HG02798 (cell line): ENCODE measurements at regions not wholly inside any gene's neighbourhood (a gene's known extent, or its start where the extent isn't known, plus 50 kb on each side); places are given as distances from the start of the nearest gene placed in this dataset.

ENCODE experiments used
- ATAC-seq: cut with Tn5 transposase; IDR thresholded peaks from one replicate; pipeline ENCODE4 v1.9.1; 2021; ENCODE audit warnings: mild to moderate bottlenecking; ENCODE audit not compliant: unreplicated experiment, poor library complexity

- ATAC-seq = no peak
Measured at GRCh38 chr16:86101137-86101896, 202.4 kb downstream of the IRF8 start.

GRCh38 chr16:86101897-86102157, 202.9 kb downstream of the IRF8 start:
- no peak for ATAC-seq

GRCh38 chr16:86103320-86103719, 204.4 kb downstream of the IRF8 start:
- ATAC-seq = no peak

- no peak for ATAC-seq
Measured at GRCh38 chr16:86104537-86105048, 205.6 kb downstream of the IRF8 start.

- no peak for ATAC-seq
Measured at GRCh38 chr16:86107215-86107825, 208.4 kb downstream of the IRF8 start.

- no peak for ATAC-seq
Measured at GRCh38 chr16:86108062-86108461, 209.1 kb downstream of the IRF8 start.

GRCh38 chr16:86110134-86110533, 211.2 kb downstream of the IRF8 start:
- no peak for ATAC-seq

GRCh38 chr16:86110726-86111125, 211.8 kb downstream of the IRF8 start:
- no peak for ATAC-seq

- ATAC-seq = no peak
Measured at GRCh38 chr16:86112178-86112577, 213.2 kb downstream of the IRF8 start.

GRCh38 chr16:86117235-86117634, 218.3 kb downstream of the IRF8 start:
- no peak for ATAC-seq

GRCh38 chr16:86117756-86118155, 218.8 kb downstream of the IRF8 start:
- ATAC-seq = no peak

GRCh38 chr16:86118467-86119307, 219.7 kb downstream of the IRF8 start:
- no peak for ATAC-seq

- no peak for ATAC-seq
Measured at GRCh38 chr16:86120201-86121192, 221.5 kb downstream of the IRF8 start.

- no peak for ATAC-seq
Measured at GRCh38 chr16:86121374-86122010, 222.5 kb downstream of the IRF8 start.

- no peak for ATAC-seq
Measured at GRCh38 chr16:86122681-86123342, 223.8 kb downstream of the IRF8 start.

- ATAC-seq = no peak
Measured at GRCh38 chr16:86124321-86124720, 225.4 kb downstream of the IRF8 start.

GRCh38 chr16:86126891-86127290, 227.9 kb downstream of the IRF8 start:
- ATAC-seq = no peak

- ATAC-seq = no peak
Measured at GRCh38 chr16:86127366-86127765, 228.4 kb downstream of the IRF8 start.

- ATAC-seq = no peak
Measured at GRCh38 chr16:86128246-86128645, 229.3 kb downstream of the IRF8 start.
